ENCODE measurements at regions not wholly inside any gene's neighbourhood (a gene's known extent, or its start where the extent isn't known, plus 50 kb on each side); places are given as distances from the start of the nearest gene placed in this dataset.

DNA sequence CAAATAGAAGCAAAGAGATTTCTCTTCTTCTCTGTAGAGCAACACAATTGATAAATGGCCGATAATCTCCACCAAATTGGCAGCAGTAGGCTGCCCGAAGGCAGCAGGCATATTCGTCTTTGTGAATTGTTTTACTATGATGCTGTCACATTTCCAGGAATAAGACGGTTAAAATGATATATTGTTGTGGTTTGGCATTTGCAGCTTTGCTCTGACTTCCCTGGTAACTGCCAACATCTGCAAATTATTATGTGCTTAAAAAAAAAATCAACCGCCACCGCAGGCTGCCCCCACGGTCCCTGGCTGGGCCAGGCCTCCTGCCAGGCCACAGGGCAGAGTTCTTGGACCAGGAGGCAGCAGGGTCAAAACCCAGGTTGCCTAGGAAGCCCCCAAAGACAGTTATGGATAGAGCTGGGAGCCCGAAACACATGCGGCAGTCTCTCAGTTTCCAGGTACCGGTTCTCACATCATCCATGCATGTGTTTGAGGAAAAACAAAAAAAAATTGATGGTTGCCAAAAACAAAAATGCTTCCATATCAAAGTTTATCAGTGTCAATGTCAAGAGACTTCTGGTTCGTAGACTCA is 179.3 kb downstream of the ETS2 start:
- DNase-seq (ENCODE audit: low spot score) = peak; percentile 23

DNA sequence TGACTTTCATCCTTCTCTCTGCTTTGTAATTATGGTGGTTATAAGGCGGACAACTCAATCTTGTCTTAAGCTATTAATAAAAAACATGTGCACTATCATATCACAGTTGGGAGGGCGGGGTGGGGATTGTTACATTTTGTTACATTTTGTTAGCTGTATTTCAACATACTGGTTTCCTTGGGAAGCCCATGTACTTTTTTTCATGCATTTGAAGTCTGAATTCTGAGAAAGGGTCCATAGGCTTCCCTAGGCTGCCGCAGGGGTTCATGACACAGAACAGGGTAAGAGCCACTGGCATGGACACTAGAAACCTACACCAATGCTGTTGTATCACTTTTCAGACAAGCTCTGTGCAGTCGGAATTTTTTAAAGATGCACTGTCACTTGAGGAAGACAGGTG is 178.8 kb downstream of the ETS2 start:
- no peak for DNase-seq (ENCODE audit: low spot score)

GRCh38 chr21:38983560-38983959 is 177.8 kb downstream of the ETS2 start:
- no peak for DNase-seq (ENCODE audit: low spot score)

DNA sequence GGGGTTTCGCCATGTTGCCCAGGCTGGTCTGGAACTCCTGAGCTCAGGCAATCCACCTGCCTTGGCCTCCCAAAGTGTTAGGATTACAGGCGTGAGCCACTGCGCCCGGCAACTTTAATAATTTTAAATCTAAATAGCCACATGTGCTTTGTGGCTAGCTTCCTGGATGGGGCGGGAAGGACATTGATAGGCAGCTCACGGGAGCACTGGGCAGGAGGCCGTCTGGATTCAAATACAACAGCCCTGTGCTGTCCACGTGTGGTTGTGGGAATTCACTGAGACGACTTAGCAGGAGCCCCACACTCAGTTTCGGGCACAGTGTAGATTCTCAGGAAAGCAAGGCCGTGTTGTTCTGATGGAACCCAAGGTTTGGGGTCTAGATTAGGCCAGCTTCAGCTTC is 177.1 kb downstream of the ETS2 start:
- DNase-seq (ENCODE audit: low spot score) = no peak

GRCh38 chr21:38982096-38982495 is 176.4 kb downstream of the ETS2 start:
- no peak for DNase-seq (ENCODE audit: low spot score)

DNA sequence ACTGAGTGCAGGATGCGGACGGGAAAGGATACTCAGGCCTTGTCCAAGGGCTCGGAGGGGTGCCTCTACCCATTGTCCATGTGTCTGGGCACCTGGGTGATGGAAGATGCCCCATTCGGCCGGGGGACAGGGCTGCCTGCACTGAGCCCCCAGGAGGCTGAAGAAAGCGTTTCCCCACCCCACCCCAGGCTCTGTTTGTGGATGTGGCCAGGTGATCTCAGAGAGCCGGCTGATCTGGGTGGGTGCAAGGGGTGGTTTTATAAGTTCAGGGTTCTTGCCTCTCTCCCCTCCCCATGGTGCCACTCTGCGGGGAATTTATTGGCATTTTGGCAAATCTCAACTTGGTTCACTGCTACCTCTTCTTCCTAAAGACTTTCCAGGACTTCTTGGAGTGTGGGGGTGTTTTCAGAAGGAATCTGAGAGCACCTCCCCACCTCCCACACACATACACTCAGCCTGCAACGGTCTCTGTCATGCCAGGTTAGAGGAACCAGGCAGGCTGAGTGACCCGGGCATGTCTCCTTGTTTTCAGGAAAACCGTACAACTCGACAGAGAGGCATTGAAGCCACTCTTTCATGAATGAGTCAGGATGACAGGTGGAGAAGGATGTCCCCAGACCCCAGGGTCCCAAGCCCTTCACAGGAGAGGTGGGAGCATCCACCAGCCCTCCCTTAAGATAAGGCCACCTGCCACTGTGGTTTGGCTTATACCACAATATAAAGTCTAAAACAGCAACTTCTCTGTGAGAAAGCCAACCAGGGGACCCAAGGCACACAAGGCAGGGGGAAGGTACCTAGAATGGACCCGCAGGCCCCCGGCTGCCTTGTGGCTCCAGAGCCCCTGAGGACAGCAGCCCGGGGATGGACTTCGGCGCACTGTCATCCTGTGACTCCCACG is 174.9 kb downstream of the ETS2 start:
- no peak for DNase-seq (ENCODE audit: low spot score)

DNA sequence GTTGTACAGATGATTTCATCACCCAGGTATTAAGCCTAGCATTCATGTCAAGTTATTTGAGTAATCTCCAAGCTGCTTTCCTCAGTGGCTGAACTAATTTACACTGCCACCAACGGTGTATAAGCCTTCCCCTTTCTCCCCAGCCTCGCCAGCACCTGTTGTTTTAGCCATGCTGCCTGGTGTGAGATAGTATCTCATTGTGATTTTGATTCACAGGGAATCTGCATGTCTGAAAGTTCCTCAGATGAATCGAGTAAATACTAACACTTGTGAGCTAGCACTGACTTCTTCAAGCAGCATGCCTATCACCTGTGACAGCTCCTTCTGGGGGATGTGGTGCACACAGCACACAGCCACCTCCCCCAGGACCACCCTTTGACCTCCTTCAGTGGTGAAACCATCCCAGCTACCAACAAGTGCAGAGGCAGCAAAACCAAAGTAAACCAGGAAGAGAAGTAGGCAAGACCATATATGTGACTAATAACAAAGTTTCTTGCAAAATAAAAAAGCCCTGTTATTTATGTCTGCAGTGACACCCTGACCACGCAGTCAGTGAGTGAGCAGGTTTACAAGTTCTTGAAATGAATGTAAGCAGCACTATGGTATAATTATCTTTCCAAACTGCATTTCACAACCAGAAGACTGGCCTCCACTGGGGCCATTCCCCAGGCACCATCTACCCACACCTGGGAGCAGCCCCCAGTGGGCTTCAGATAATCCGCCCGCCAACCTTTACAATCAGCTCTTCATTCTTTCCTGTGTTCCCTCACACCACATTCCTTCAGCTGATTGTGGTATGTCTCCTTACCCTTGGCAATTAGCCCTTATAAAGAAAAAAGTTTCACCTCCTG is 173.8 kb downstream of the ETS2 start:
- DNase-seq (ENCODE audit: low spot score) = no peak

- DNase-seq (ENCODE audit: low spot score) = no peak
Measured at GRCh38 chr21:38976900-38977299, 171.2 kb downstream of the ETS2 start.

DNA sequence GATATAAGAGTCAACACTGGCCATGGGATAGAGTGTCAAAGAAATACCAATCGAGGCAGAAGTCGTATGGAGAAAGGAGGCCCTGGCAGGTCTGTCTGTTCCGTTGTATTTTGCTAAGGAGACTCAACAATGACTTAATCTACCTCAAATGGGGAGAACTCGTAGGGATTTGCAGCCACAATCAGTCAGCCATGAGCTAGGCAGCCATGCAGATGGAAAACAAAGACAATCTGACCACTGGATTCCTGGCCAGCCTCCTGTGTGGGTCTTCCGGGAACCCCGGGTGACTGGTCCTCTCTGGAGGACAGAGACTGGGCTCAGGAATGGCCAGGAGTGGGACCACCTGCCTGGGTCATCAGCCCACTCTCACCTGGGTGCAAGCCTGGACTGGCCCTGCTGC is 167.8 kb downstream of the ETS2 start:
- no peak for DNase-seq (ENCODE audit: low spot score)

DNA sequence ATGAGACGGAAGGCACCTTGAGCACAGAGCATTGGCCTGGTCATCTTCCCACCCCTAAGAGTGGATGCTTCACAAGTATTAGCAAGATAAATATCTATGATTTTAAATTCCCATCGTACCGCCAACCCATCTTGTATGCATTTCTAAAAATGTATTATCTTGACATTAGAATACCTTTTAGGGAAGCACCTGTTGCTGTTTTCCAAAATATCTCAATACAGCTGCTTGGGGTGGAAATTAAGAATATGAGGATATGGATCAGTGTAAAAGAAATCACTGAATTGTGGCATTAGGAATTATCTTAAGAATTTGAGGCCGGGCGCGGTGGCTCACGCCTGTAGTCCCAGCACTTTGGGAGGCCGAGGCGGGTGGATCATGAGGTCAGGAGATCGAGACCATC is 166.3 kb downstream of the ETS2 start:
- no peak for DNase-seq (ENCODE audit: low spot score)

- no peak for DNase-seq (ENCODE audit: low spot score)
Measured at GRCh38 chr21:38970765-38971164, 165.0 kb downstream of the ETS2 start.

DNA sequence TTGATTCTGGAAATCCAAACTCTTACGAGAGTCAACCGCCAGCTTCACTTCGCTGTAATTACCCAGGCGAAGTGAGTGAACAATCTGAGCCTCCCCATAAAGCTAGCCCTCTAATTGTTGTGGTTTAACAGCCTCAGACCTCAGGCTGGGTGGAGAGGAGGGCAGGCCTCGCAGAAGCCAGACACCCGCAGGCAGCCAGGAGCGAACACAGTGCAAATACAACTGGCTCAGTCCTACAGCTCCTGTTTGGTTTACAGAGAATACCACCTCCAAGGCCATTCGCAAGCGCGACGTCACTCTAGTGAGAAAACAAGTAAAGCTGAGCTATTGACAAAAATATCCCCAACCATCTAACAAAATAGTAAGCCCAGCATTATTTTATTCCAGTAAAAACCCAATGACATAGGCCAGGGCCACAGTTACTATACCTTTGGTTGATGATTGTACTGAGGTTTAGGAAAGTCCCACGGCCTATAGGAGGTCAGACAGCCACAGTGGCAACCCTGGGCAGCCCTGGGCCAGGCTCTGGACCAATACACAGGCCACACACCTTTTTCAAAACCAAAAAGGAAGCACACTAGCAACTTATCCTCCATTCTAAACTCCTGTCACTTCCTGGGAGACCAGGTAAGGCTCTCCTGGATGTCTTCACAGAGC is 163.3 kb downstream of the ETS2 start:
- DNase-seq (ENCODE audit: low spot score) = no peak

DNA sequence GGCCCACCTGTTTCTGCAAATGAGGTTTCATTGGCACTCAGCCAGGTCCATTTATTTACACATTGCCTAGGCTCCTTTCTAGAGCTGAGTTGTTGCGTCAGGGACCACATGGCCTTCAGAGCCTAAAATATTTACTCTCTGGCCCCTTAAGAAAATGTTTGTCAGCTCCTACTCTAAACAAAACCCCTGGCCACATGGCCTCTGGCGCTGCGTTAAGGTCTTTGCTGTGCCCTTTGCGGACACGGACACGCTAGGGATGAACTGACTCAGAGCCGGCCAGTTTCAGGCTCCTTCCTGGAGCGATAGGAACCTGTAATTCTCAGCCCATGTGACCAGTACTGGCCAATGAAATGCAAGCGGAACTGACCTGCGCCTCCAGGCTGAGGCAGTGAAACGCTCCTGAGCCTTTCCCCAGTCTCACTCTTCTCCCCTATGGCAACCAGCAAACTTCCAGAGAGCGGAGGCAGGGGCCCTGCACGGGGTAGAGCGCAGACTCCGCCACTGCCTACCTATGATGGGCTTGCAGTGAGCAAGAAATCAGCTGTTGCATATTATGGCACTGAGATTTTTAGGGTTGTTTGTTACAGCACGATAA is 160.3 kb downstream of the ETS2 start:
- no peak for DNase-seq (ENCODE audit: low spot score)

DNA sequence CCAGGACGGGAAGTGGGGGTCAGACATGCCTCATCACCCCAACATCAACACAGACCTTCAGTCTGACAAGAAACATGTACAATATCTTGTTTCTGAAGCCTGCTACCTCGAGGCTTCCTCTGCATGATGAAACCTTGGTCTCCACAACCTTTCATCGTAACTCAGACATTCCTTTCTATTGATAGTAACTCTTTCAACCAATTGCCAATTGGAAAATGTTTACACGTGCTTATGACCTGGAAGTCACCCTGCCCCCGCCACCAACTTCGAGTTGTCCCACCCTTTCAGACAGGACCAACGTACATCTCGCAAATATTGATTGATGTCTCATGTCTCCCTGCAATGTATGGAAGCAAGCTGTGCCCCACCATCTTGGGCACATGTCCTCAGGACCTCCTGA is 159.5 kb downstream of the ETS2 start:
- DNase-seq (ENCODE audit: low spot score) = no peak

GRCh38 chr21:38963006-38963405 is 157.3 kb downstream of the ETS2 start:
- DNase-seq (ENCODE audit: low spot score) = no peak

DNA sequence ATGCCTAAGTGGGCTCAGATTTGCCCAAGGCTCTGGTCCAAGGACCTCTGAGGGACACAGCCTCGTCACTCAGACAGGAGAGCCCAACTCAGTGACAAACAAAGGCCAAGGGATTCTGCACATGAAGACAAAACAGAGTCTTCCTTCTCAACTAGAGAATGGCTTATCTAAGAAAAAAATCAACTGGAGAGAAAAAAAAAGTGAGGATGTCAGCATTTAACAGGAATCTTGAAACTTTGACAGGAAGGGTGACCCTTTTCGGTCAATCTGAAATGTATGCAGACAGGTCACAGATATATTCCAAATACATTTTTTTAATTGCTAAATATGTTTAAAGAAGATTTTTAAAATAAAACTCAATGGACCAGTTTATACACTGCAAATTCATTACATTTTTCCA is 154.5 kb downstream of the ETS2 start:
- no peak for DNase-seq (ENCODE audit: low spot score)

- DNase-seq (ENCODE audit: low spot score) = no peak
Measured at GRCh38 chr21:38959692-38960061, 153.9 kb downstream of the ETS2 start.

GRCh38 chr21:38958940-38959691 is 153.4 kb downstream of the ETS2 start:
- peak; percentile 10 for DNase-seq (ENCODE audit: low spot score)

DNA sequence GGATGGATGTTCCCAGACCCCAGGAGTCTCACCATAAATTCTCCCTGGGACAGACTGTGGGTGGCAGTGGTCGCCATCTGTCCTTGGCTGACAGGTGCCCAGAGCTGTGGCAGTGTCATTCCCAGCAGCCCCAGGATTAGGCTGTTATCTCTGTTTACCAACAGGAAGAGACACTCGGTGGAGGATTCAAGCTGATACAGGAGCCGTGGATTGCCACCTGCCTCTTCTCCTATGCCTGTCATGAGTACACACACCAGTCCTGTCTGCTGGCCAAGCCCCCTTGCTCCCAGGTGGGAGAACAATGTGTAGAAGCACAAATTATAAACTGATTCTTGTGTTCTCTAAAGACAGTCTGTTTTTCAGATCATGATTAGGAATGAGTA is 152.6 kb downstream of the ETS2 start:
- no peak for DNase-seq (ENCODE audit: low spot score)

DNA sequence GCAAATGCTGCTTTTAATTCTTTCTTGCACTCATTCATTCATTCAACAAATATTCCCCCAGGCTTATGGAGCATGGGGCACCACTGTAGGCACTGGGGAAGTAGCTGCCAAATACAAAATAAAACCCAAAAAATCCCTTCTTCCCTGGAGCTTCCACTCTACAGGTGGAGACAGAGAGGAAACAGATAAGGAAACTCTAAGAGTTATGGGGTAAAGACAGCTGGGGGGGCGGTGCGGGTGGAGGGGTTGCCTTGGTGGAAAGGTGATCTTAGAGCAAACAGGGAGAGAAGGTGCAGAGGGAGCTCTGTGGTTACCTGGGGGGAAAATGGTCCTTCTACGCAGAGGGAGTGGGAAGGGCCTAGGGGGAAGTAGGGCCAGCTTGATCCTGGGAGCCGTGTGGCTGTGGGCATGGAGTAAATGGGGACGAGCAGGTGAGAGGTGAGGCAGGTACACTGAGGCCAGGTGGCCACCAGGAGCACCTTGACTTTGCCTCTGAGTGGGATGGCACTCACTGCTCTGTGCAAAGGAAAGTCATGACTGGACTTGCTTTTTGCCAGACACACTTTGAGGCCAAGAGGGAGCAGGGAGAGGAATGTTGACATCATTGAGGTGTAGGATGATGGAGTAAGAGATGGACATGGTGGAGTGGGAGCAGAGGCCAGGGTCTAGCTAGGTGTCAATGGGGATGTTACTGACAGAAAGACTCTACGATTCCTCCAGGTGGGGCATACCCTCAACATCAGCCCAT is 152.0 kb downstream of the ETS2 start:
- DNase-seq (ENCODE audit: low spot score) = no peak
